AG09309 (cell line): ENCODE measurements at regions not wholly inside any gene's neighbourhood (a gene's known extent, or its start where the extent isn't known, plus 50 kb on each side); places are given as distances from the start of the nearest gene placed in this dataset.

Source experiments
- DNase-seq: peaks from one replicate; pipeline ENCODE4 v3.0.0-alpha.2; 2010; ENCODE audit warnings: low read depth
- H3K4me3 ChIP-seq: 2 replicates; pipeline ENCODE4 v1.5.1; 2011; ENCODE audit warnings: mild to moderate bottlenecking, low read depth, low read length, moderate library complexity; ENCODE audit not compliant: control insufficient read depth
- CTCF ChIP-seq: IDR thresholded peaks from 2 replicates; pipeline ENCODE4 v1.5.1; 2011; ENCODE audit warnings: mild to moderate bottlenecking, low read depth, low read length, inconsistent platforms; ENCODE audit not compliant: insufficient read depth, control insufficient read depth; ENCODE audit errors: missing control alignments

GRCh38 chr9:129506892-129507291, 114.0 kb downstream of the C9orf50 start:
- no peak for TF ChIP-seq CTCF
- no peak for DNase-seq
- H3K4me3 ChIP-seq, result no peak overlapping the region

- no peak for TF ChIP-seq CTCF
- H3K4me3 ChIP-seq, result no peak overlapping the region
- DNase-seq, result no peak
Measured at GRCh38 chr9:129506041-129506440, 114.9 kb downstream of the C9orf50 start.

GRCh38 chr9:129505270-129505902, 115.5 kb downstream of the C9orf50 start:
- H3K4me3 ChIP-seq, result no peak overlapping the region
- no peak for TF ChIP-seq CTCF
- no peak for DNase-seq

GRCh38 chr9:129504404-129504803, 116.5 kb downstream of the C9orf50 start:
- H3K4me3 ChIP-seq, result no peak overlapping the region
- DNase-seq, result no peak
- no peak for TF ChIP-seq CTCF

DNA sequence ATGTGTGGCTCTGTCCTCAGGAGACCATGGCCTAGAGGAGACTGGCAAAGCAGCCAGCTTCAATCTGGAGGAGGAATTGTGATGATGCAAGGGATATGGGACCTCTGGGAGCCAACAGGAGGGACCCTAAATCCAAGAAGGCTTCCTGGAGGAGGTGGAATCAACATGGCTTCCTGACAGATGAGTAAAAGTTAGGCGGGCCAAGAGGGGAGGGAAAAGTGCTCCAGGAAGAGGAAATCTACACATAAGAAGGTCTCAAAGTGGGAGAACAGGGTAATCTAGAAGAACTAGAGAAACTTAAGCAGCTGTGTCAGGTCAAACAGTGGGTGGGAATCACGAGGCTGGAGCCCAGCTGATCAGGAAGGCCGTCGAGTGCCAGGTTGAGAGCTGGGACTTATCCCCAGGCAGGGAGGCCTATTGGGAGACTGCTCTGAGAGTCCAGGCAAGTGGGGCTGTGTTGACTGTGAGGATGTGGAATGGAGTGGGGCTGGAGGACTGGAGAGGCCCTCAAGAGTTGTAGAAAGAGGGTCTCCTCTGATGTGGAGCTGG, 119.1 kb downstream of the C9orf50 start:
- no peak overlapping the region for H3K4me3 ChIP-seq
- DNase-seq, result no peak
- TF ChIP-seq CTCF, result no peak

- no peak overlapping the region for H3K4me3 ChIP-seq
- no peak for DNase-seq
- no peak for TF ChIP-seq CTCF
Measured at GRCh38 chr9:129500863-129501770, 119.8 kb downstream of the C9orf50 start.
